NCI-H526 treated with DMSO at 0.1 percent for 48 hours (cell line): ENCODE measurements at regions not wholly inside any gene's neighbourhood (a gene's known extent, or its start where the extent isn't known, plus 50 kb on each side); places are given as distances from the start of the nearest gene placed in this dataset.

Source experiments
- DNase-seq: peaks from one replicate; lab custom pipeline; 2025; lab: John Stamatoyannopoulos, UW

DNA sequence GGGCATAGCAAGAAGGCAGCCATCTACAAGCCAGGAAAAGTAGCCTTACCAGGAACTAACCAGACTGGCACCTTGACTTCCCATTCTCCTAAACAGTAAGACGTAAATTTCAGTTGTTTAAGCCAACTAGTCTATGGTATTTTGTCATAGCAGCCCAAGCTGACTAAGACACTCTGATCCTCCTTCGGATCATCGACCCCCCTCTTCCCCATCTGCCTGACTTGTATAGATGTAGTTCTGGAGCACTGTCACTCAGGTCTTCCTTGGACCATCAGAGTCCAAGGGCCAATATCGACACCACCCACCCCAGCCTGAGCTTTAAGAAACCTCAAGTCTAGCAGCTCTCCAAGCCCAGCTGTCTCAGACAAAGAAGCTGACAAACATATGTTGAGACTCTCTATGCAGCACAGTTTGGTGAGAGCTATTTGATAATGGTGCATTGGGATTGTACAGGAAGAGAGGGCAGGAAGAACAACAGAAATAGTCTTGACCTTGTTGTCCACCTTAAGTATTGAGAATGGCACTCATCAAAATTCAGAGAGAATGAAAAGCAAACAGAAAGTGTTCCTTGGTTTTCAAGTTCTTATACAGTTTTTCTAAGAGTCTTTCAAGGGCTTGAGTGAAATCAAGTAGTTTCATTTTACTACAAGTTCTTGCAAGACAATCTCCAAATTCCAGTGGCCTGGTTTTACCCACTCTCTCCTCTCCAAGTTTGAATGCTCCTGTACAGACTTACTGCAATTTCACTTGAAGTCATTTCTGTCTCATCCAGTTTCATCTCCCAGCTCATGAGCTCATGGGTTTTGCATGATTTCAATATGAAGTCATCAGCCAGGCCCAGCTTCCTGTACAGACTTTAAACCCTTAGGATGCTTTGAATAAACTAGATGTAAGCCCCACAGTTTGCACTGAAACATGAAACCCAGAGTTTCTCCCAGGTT is 122.3 kb upstream of the RAI14 start:
- DNase-seq: no peak

DNA sequence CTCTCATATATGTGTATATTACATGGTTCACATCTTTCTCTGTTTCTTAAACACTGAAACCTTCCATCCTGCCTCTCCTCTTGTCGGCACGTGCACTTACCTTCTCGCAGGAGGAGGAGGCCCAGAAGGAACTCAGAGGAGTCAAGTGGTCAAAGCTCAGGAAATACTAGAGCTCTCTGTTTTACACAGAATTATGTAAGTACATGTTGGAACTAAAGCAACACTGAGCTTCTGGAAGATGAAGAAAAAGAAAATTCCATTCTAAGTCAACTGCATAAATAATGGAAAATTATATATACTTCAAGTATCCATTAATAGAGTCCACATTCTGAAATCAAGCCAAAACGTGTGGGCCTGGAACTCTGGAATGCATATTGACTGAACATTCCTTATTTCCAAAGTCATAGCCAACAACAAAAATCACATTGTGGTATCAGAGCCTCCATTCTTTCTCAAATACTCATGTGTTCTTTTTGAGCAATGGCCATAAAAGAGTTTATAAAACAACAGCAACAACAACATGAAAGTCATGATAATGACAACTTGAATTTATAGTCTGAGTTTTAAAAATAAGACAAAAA is 121.5 kb upstream of the RAI14 start:
- DNase-seq: no peak

DNA sequence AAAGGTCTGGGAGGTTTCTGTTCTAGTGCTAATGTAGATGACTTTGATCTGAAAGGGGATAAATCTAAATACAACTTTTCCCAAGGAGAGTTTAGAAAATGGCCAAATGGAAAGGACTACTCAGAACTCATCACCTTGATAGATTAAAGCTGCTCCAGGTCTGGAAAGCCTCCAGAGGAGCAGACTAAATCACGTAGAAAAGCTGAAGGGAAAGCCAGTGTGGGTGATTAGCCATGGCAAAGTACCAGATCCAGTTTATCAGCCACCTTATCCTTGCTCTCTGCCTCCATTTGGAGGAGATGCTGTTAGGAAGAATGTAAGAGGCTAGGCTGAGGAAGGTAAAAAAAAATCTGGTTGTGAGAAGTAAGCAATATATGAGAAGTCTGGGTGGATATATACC is 120.7 kb upstream of the RAI14 start:
- no peak for DNase-seq

DNA sequence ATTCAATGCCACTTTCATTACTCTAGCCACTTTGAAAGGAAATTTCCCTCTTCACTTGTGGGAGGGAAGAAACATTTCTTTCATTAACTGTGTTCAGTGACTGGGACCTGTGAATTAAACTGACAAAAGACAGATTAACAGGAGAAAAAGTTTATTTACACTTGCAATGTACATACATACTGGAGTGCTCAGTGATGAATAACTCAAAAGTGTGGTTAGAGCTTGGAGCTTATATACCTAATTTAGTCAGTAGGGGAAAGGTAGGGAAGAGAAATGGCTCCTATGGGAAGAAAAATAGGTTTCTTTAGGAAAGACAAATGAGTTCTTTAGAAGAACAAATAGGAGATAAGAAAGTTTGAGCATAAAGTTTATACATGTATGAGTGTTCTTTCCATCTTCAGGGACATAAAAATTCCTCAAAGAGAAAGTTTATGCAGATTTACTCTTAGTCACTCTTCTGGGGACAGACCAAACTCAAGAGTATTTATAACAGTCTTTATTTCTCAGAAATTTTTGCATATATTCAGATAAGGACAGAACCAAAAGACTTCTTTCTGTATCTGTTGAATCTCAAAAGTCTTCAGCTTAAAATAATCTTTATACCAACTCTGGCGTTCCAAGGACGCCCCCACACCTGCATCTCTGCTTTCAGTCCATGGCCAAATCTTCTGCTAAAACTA is 120.0 kb upstream of the RAI14 start:
- no peak for DNase-seq

DNA sequence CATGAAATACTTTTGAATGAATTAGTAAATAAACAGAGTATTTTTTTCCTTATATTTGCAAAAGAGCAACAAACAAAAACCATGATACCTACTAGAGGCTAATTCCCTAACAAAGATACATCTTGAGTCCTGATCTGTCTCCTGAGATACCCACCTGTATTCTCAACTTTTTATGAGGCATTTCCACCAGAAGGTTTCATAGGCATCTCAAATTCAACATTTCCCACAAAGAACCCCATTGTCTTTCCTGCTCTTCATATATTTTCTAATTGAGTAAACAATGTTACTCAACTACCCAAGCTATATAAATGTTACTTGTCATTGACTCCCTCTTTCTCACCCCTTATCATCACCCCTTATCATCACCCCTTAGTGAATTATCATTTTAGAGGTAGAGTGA is 119.4 kb upstream of the RAI14 start:
- no peak for DNase-seq

DNA sequence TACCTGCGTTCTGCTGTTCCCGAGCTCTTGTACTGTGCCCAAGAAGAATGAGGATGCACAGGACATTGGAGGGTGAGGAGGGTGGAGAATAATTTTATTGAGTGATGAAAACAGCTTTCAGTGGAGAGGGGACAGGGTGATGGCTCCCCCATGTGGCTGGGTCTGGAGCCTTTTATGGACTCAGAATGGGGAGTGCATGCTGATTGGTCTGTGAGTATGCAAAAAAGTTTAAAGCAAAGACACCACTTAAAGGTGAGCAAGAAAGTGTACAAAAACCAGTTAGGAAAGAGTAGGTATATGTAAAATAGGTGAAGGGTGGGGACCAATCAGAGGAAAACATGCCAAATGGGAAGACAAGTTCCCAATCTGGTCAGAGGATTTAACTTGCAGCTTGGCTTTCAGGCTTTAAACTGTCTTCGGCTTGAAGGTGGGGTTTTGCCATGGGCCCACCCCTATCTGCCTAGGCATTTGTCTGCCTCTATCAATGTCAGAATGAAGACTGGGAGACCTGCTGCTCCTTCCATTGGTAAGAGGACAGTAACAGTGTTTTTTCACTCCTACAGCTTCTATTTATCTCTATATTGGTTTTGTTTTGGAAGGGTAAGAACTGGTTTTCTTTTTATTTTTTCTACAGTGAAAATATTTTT is 118.0 kb upstream of the RAI14 start:
- DNase-seq: no peak

DNA sequence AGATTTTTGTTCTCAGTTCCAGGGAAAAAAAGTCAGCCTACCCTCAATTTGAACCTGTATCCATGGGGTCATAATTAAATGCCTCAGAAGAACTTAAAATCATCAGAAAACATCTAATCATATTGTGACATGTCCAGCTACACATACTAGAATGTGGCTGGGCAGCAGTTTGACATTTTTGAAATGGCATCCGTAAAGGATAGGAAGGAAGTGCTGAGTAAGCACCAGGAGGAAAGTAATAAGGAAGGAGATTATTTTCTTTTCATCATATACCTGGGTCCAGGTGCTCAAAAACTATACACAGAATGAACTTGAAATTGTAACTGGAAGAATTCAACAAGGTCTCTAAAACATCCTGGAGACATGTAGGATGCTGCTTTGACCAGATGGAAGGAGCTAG is 116.9 kb upstream of the RAI14 start:
- no peak for DNase-seq

DNA sequence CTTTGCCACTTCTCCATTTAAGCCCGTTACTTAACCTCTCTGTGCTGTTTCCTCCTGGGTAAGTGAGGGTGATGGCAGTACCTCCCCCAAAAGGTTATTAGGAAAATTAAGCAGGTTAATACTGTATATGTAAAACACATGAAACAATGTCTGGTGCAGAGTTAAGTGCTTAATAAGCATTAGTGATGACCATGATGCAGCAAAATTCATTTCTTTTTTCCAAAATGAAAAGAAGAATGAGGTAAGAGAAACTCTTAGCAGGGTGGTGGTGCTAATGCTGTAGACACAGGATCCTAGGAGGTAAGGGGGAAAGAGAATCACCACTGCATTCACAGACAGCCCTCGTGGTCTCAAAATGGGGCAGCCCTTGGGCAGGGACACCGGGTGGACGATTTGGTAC is 115.1 kb upstream of the RAI14 start:
- no peak for DNase-seq

DNA sequence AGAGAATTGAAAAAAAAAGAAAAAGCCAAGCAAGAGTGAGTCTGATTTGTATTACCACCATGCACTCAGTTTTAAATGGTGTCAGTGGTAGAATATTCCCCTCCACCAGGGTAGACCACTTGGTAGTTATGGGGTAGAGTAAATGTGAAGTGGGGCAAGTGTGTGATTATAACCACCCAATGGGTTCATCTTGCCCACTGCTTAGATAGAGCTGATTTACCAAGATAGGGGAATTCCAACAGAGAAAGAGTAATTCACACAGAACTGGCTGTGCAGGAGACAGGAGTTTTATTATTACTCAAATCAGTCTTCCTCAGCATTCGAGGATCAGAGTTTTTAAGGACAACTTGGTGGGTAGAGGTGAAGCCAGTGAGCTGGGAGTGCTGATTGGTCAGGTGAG is 113.3 kb upstream of the RAI14 start:
- DNase-seq: no peak

DNA sequence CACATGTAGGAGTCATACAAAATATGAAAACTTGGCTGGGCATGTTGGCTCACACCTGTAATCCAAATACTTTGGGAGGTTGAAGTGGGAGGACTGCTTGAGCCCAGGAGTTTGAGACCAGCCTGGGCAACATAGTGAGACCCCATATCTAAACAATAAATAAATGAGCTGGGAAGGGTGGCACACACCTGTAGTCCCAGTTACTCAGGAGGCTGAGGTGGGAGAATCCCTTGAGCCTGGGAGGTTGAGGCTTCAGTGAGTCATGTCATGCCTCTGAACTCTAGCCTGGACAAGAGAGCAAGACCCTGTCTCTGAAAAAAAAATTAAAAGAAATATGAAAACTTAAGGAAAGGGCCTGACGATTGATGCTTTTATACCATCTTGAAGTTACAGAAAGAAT is 112.4 kb upstream of the RAI14 start:
- no peak for DNase-seq

DNA sequence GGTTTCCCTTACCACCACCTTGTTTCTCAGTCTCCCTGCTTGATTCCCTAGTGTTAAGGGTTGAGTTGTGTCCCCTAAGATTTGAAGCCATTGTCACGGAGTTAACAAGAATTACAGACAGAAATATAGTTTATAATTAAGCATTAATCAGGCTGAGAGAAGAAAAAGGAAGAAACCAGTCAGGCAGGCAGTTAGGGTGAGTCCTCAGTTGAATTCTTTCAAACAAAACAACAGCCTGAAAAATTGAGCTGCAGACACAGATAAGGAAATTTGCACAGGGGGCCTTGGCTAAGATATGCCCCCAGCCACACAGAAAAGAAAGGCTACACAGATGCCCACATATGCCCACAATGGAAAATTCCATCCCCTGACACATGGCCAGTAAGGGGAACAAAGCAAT is 111.7 kb upstream of the RAI14 start:
- DNase-seq: no peak

DNA sequence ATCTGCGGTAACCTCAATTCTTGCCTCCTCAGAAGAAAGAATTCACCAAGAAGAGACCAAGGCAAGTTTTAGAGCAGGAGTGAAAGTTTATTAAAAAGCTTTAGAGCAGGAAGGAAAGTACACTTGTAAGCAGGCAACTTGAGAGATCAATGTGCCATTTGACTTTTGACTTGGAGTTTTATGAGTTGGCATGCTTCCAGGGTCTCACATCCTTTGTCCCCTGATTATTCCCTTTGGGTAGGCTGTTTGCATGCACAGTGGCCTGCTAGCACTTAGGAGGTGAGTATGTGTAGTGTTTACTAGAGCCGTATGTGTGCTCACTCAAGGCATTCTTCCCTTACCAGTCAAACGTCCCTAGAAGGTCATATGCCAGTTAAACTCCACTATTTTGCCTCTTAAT is 111.0 kb upstream of the RAI14 start:
- no peak for DNase-seq

DNA sequence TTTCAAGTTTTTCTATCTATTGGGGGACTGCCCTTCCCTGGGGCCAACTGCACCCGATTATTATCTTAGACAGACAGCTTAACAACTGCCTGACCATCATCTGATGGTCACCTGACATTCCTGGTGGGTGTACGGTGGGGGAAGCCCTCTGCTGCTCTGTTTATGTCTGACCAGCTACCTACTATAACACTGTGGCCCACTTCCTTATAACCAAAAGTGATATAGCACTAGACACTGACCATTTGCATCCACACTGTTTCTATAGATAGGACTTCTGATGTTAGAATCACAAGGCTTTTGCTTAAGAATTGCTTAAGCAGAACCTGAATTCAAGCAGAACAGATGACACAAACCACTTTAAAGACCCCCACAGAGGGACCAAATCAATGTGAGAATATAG is 110.5 kb upstream of the RAI14 start:
- DNase-seq: no peak

DNA sequence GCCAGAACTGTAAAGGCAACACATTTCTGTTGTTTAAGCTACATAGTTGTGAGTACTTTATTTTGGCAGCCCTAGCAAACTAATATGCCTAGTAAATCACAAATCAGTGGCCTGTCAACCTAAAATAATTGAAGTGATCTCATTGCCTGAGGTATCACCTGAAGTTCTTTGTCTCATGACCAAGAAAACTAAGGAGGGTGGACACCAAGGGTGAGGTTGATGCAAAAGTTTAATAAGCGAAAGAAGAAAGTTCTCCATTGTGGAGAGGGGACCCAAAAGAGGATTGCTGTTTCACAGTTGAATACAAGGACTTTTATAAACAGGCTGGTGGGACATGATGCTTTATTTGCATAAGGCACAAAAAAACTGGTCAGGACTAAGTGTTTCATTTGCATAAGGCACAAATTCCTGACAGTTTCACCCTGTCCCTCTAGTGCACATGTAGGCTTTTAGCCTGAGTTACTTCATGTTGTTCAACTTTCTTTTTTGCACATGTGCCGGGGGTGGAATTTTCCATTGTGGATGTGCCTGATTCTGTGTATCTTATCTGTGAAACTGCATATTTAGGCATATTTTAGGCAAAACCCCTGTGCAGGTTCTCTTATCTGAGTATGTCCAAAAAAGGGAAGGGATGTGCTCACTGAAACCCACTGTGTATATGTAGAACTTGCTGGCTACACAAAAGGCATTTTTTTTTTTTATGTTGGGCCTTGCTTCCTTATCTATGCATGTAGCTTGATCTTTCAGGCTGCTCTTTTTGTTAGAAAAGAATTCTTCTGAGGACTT is 108.6 kb upstream of the RAI14 start:
- DNase-seq: no peak

DNA sequence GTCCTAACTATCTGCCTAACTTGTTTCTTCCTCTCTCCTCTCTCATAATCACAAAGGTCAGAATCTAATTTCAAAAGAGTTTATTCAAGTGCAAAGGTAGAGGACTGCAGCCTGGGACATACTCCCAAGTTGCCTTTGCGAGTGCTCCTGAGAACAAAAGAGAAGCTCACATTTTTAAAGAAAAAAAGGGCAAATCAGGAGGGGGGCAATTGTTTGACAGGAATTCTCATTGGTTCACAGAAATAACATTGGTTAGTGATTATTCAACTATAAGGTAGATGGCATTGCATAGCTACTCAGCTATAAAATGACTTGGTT is 108.1 kb upstream of the RAI14 start:
- DNase-seq: no peak

DNA sequence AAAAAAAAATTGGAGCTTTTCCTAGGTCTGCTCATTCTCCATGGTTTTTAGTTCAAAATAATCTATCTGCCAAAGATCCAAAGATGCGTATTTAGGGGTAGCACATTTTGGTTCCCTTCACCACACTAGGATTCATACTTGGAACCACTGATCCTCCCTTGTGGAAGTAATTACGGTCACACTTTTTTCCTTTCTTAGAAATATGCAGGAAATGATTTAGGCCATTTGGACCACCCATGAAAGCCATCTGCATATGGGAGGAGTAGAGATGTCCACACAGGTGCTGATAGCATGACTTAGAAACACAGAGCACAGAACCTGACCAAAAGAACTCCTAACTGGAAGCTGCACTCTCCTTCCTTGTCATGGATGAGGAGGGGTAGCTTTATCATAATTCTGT is 105.9 kb upstream of the RAI14 start:
- no peak for DNase-seq

DNA sequence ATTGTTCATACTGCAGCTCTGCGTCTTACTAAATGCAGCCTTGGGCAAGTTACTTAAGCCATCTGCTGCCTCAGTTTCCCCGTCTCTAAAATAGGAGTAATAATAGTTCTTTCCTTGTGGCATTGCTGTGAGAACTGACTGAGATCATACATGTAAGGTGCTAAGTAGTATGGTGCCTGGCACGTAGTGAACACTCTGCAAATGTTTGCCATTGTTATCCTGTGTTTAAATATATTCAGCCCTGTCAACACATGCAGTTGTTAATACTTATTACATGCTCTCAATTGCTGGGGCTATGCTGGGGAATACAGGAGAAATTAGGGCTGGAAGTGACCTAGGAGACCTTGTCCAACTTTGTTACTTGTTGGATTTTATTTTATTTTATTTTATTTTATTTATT is 105.2 kb upstream of the RAI14 start:
- DNase-seq: no peak

DNA sequence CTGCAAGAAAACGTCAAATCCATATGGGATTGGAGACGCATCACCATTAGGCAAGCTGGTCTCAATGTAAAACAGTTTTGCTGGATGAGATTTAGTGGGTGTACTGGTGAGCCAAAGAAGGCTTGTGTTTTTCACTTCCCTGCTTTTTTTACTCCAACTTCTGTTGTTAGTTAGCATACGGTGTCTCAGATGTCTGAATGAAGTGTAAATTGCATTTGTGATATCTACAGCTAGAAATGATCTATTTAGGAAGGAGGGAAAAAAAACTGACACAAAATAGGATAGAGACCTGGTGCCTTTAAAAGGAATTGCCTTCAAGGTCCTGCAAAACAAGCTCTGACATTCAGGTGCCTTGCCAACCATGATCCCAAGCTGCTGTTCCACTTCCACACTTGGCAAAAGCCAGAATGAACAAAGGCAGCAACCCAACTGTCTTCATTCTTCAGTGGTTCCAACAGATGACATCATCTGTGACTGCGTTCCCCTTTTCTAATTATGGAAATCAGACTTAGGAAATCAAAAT is 104.2 kb upstream of the RAI14 start:
- no peak for DNase-seq

DNA sequence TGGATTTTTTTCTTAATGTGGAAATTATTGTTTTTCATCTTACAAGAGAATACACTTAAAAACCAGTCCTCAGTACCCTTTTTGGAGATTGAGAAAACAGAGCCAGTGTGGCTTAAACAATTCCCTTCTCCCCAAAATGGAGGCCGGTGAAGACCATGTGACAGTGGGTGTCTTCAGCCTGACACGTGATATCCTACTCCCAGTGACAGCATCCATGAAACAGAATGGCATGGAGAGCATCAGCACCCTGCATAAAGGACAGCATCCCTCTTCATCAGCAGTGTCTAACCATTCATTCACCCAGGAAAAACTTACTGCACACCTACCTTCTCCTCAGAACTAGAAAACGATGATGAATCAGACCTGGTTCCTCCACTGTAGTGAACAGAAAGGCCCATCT is 103.4 kb upstream of the RAI14 start:
- DNase-seq: no peak

DNA sequence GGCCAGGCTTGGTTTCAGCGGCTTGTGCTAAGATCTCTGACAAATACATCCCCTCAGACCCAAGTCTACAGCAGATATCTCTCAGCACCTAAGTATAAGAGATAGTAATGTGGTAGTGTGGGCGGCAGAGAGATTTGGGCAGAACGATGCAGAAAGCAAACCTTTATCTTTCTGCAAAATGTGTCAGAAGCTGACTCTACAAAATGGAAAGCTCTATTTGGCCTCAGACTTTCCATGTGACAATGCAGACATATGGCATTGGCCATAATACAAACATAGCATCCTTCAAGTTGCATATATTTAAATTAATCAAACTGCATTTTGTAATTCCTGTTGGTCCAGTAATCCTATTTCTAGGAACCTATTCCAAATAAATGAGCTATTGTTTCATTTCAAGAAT is 102.5 kb upstream of the RAI14 start:
- no peak for DNase-seq

DNA sequence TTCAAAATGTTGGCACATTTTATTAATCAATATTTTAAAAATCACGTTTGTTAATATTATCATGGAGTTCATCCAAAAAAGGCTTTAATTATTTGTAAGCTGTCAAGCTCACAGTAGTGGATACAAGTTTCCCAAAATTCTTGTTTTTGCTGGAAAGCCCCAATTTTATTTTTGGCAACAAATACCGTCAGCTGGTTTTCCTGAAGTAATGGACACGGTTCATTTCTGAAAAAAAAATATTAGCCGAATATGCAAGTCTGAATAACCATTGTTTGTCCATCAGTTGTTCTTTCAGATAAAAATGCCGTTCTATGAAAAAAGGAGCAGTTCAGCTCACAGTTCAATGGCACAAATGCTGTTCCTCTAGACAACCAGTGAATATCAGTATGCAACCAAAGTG is 101.5 kb upstream of the RAI14 start:
- DNase-seq: no peak
